WTC11 (cell line): ENCODE measurements at regions not wholly inside any gene's neighbourhood (a gene's known extent, or its start where the extent isn't known, plus 50 kb on each side); places are given as distances from the start of the nearest gene placed in this dataset.

Experiments used
- ATAC-seq: fragments of 200-7000 bp; cut with Tn5 transposase; 2 replicates; pipeline ENCODE4 v1.10.0; 2021; ENCODE audit warnings: mild to moderate bottlenecking, moderate library complexity
- CTCF ChIA-PET: fragments of 300-600 bp; sonication (Branson Sonifier 250); formaldehyde crosslinking; loops from one replicate; lab custom pipeline; 2021; ENCODE audit warnings: antibody characterized with exemption; lab: Charles Lee
- POLR2A ChIA-PET: fragments of 350-600 bp; sonication (Branson Sonifier 250); formaldehyde crosslinking; loops from one replicate; lab custom pipeline; 2021; ENCODE audit warnings: antibody characterized with exemption; lab: Charles Lee
- DNase-seq: peaks from one replicate; pipeline ENCODE4 v3.0.0; 2021; ENCODE audit warnings: low spot score
- H3K27ac Mint-ChIP-seq: 2 replicates; pipeline ENCODE4 v1.8.0; 2021; ENCODE audit warnings: mixed read lengths
- H3K27me3 Mint-ChIP-seq: 2 replicates; pipeline ENCODE4 v1.8.0; 2021; ENCODE audit warnings: low read depth, mild to moderate bottlenecking, moderate library complexity, mixed read lengths
- H3K36me3 Mint-ChIP-seq: 2 replicates; pipeline ENCODE4 v1.8.0; 2021; ENCODE audit warnings: mixed read lengths
- H3K4me1 Mint-ChIP-seq: 2 replicates; pipeline ENCODE4 v1.8.0; 2022; ENCODE audit warnings: mixed read lengths
- H3K4me3 Mint-ChIP-seq: 2 replicates; pipeline ENCODE4 v1.8.0; 2021; ENCODE audit warnings: mild to moderate bottlenecking, moderate library complexity, mixed read lengths
- H3K9me3 Mint-ChIP-seq: 2 replicates; pipeline ENCODE4 v1.8.0; 2021; ENCODE audit warnings: mixed read lengths
- AR ChIP-seq: fragments of 250-450 bp; sonication (Bioruptor Pico); IDR thresholded peaks from 2 replicates; pipeline ENCODE4 v1.9.0; 2021; ENCODE audit warnings: mild to moderate bottlenecking
- ATF6 ChIP-seq: sonication (generic); formaldehyde crosslinking; IDR thresholded peaks from 2 replicates; pipeline ENCODE4 v1.8.1; 2023; ENCODE audit warnings: mild to moderate bottlenecking, missing genetic modification reagents
- E2F4 ChIP-seq: sonication (generic); formaldehyde crosslinking; IDR thresholded peaks from 2 replicates; pipeline ENCODE4 v1.8.1; 2022; ENCODE audit warnings: low read depth, mild to moderate bottlenecking, moderate library complexity, missing genetic modification reagents, borderline replicate concordance
- ETV6 ChIP-seq: sonication (generic); formaldehyde crosslinking; IDR thresholded peaks from 2 replicates; pipeline ENCODE4 v1.8.1; 2022; ENCODE audit warnings: mild to moderate bottlenecking, missing genetic modification reagents
- FOXP4 ChIP-seq: sonication (generic); formaldehyde crosslinking; IDR thresholded peaks from 2 replicates; pipeline ENCODE4 v1.8.0; 2022; ENCODE audit warnings: mild to moderate bottlenecking, missing genetic modification reagents
- JAZF1 ChIP-seq: fragments of 250-450 bp; sonication (Bioruptor Pico); IDR thresholded peaks from 2 replicates; pipeline ENCODE4 v1.9.0; 2021; ENCODE audit warnings: moderate library complexity, mild to moderate bottlenecking, inconsistent platforms
- OVOL2 ChIP-seq: fragments of 250-450 bp; sonication (Bioruptor Pico); IDR thresholded peaks from 2 replicates; pipeline ENCODE4 v1.9.0; 2021; ENCODE audit warnings: mild to moderate bottlenecking, borderline replicate concordance
- PREB ChIP-seq: sonication (generic); formaldehyde crosslinking; IDR thresholded peaks from 2 replicates; pipeline ENCODE4 v1.8.1; 2022; ENCODE audit warnings: mild to moderate bottlenecking, missing genetic modification reagents, moderate library complexity, borderline replicate concordance
- RELA ChIP-seq: sonication (generic); formaldehyde crosslinking; IDR thresholded peaks from 2 replicates; pipeline ENCODE4 v1.8.1; 2022; ENCODE audit warnings: missing genetic modification reagents, mild to moderate bottlenecking, borderline replicate concordance
- SMAD3 ChIP-seq: sonication (generic); formaldehyde crosslinking; IDR thresholded peaks from 2 replicates; pipeline ENCODE4 v1.8.0; 2022; ENCODE audit warnings: missing genetic modification reagents, mild to moderate bottlenecking, borderline replicate concordance
- SMAD4 ChIP-seq: sonication (generic); formaldehyde crosslinking; IDR thresholded peaks from 2 replicates; pipeline ENCODE4 v1.8.0; 2022; ENCODE audit warnings: mild to moderate bottlenecking, missing genetic modification reagents
- SP1 ChIP-seq: sonication (generic); formaldehyde crosslinking; conservative IDR thresholded peaks from 2 replicates; pipeline ENCODE4 v1.8.1; 2022; ENCODE audit warnings: missing genetic modification reagents
- TCF7 ChIP-seq: sonication (generic); formaldehyde crosslinking; IDR thresholded peaks from 2 replicates; pipeline ENCODE4 v1.8.0; 2022; ENCODE audit warnings: mild to moderate bottlenecking, low read depth, missing genetic modification reagents, moderate library complexity
- TEAD1 ChIP-seq: sonication (generic); formaldehyde crosslinking; IDR thresholded peaks from 2 replicates; pipeline ENCODE4 v1.8.0; 2022; ENCODE audit warnings: mild to moderate bottlenecking, missing genetic modification reagents
- TEAD4 ChIP-seq: sonication (generic); formaldehyde crosslinking; IDR thresholded peaks from 2 replicates; pipeline ENCODE4 v1.8.0; 2022; ENCODE audit warnings: mild to moderate bottlenecking, missing genetic modification reagents
- ZMAT4 ChIP-seq: fragments of 250-450 bp; sonication (Bioruptor Pico); IDR thresholded peaks from 2 replicates; pipeline ENCODE4 v1.9.0; 2021; ENCODE audit warnings: mild to moderate bottlenecking
- ZNF219 ChIP-seq: sonication (generic); formaldehyde crosslinking; IDR thresholded peaks from 2 replicates; pipeline ENCODE4 v1.8.0; 2023; ENCODE audit warnings: missing genetic modification reagents, mild to moderate bottlenecking, borderline replicate concordance
- ZNF232 ChIP-seq: sonication (generic); formaldehyde crosslinking; IDR thresholded peaks from 2 replicates; pipeline ENCODE4 v1.8.0; 2022; ENCODE audit warnings: mild to moderate bottlenecking, missing genetic modification reagents
- ZNF317 ChIP-seq: sonication (generic); formaldehyde crosslinking; IDR thresholded peaks from 2 replicates; pipeline ENCODE4 v1.8.1; 2023; ENCODE audit warnings: low read depth, mild to moderate bottlenecking, moderate library complexity, missing genetic modification reagents, borderline replicate concordance

- TF ChIP-seq ZMAT4 (CRISPR knock-in tag), result no peak
- TF ChIP-seq ZNF317 (CRISPR knock-in tag), result no peak
- TF ChIP-seq TEAD1 (CRISPR knock-in tag), result no peak
- TF ChIP-seq SP1, result no peak
- no peak for TF ChIP-seq SMAD3 (CRISPR knock-in tag)
- no peak for TF ChIP-seq AR (CRISPR knock-in tag)
- TF ChIP-seq JAZF1 (CRISPR knock-in tag), result no peak
- no peak for TF ChIP-seq PREB
- no peak for TF ChIP-seq ZNF219
- no peak for TF ChIP-seq TCF7 (CRISPR knock-in tag)
- no peak for TF ChIP-seq E2F4 (CRISPR knock-in tag)
- no peak for TF ChIP-seq ZNF232 (CRISPR knock-in tag)
- TF ChIP-seq ATF6 (CRISPR knock-in tag), result no peak
- no peak for TF ChIP-seq FOXP4
- TF ChIP-seq SMAD4 (CRISPR knock-in tag), result no peak
- Mint-ChIP-seq H3K9me3 (no peaks in the 10 kb centered on the region), H3K27me3 (no peaks in the 10 kb centered on the region), H3K4me3 (no peak overlapping the region), H3K36me3 (no peaks in the 10 kb centered on the region), H3K27ac (no peak overlapping the region), H3K4me1 (peaks cover 8% of the 10 kb centered on the region)
- no peak for DNase-seq
- POLR2A ChIA-PET, result no interaction called here
- no peak for ATAC-seq
- CTCF ChIA-PET, result no interaction called here
Measured at GRCh38 chr5:145553177-145553576, 282.0 kb downstream of the PRELID2 start.

- ChIA-PET POLR2A (no interaction called here), CTCF (no interaction called here)
- Mint-ChIP-seq H3K4me3 (no peak overlapping the region), H3K9me3 (no peaks in the 10 kb centered on the region), H3K4me1 (peaks cover 8% of the 10 kb centered on the region), H3K36me3 (no peaks in the 10 kb centered on the region), H3K27me3 (no peaks in the 10 kb centered on the region), H3K27ac (0 out of 2 replicates have a peak overlapping the region, but pooled peaks have one; percentile 20)
- ATAC-seq (peak; percentile 85), DNase-seq (no peak)
- TF ChIP-seq FOXP4, result no peak
- no peak for TF ChIP-seq RELA (CRISPR knock-in tag)
- TF ChIP-seq SP1, result no peak
- no peak for TF ChIP-seq TEAD4 (CRISPR knock-in tag)
- TF ChIP-seq ZNF232 (CRISPR knock-in tag), result no peak
- TF ChIP-seq PREB, result no peak
- TF ChIP-seq OVOL2 (CRISPR knock-in tag), result no peak
- TF ChIP-seq ETV6 (CRISPR knock-in tag), result no peak
Measured at GRCh38 chr5:145551714-145552113, 283.4 kb downstream of the PRELID2 start.
